OCI-LY3 (cell line): ENCODE measurements at regions not wholly inside any gene's neighbourhood (a gene's known extent, or its start where the extent isn't known, plus 50 kb on each side); places are given as distances from the start of the nearest gene placed in this dataset.

Source experiments
- H2AFZ ChIP-seq: fragments of 200-600, 300-600 bp; shearing (Covaris generic); 2 replicates; pipeline ENCODE4 v1.6.0; 2014; ENCODE audit warnings: antibody characterized with exemption, low read depth, low read length
- H3K27ac ChIP-seq: fragments of 200-600, 300-600 bp; sonication (generic); 2 replicates; pipeline ENCODE4 v1.5.1; 2014; ENCODE audit warnings: mild to moderate bottlenecking, low read length, moderate library complexity, mixed read lengths
- H3K27me3 ChIP-seq: fragments of 200-600, 300-600 bp; sonication (generic); 2 replicates; pipeline ENCODE4 v1.6.1; 2014; ENCODE audit warnings: low read depth, low read length, mixed read lengths
- H3K36me3 ChIP-seq: fragments of 200-600, 300-600 bp; sonication (generic); replicated peaks from 2 replicates; pipeline ENCODE3; 2014; ENCODE audit warnings: low read depth, low read length, mixed read lengths
- H3K4me1 ChIP-seq: fragments of 300-600, 200-600 bp; sonication (generic); 2 replicates; pipeline ENCODE4 v1.6.1; 2014; ENCODE audit warnings: low read length, mixed read lengths
- H3K4me2 ChIP-seq: fragments of 200-600, 300-600 bp; sonication (generic); 2 replicates; pipeline ENCODE4 v1.6.1; 2014; ENCODE audit warnings: low read length, mixed read lengths
- H3K4me3 ChIP-seq: fragments of 300-600, 200-600 bp; sonication (generic); 2 replicates; pipeline ENCODE4 v1.5.1; 2014; ENCODE audit warnings: antibody characterized with exemption, mild to moderate bottlenecking, low read length, moderate library complexity
- H3K79me2 ChIP-seq: fragments of 300-600, 200-600 bp; shearing (Covaris generic); 2 replicates; pipeline ENCODE4 v1.6.1; 2014; ENCODE audit warnings: mild to moderate bottlenecking, low read length, mixed read lengths
- H3K9ac ChIP-seq: fragments of 300-600, 200-600 bp; shearing (Covaris generic); 2 replicates; pipeline ENCODE4 v1.6.0; 2014; ENCODE audit warnings: mild to moderate bottlenecking, low read length, moderate library complexity
- H3K9me3 ChIP-seq: fragments of 200-600, 300-600 bp; shearing (Covaris generic); 2 replicates; pipeline ENCODE4 v1.6.1; 2014; ENCODE audit warnings: low read length, mixed read lengths; ENCODE audit not compliant: insufficient read depth
- H4K20me1 ChIP-seq: fragments of 200-600, 300-600 bp; sonication (generic); 2 replicates; pipeline ENCODE4 v1.6.1; 2016; ENCODE audit warnings: low read length, mixed read lengths; ENCODE audit not compliant: insufficient read depth
- EZH2phosphoT487 ChIP-seq: fragments of 200-600 bp; shearing (Covaris generic); IDR thresholded peaks from 2 replicates; pipeline ENCODE4 v1.6.1; 2018; ENCODE audit warnings: antibody characterized with exemption, mixed run types, low read depth
- TF ChIP-seq, protein P1 (sequence below): fragments of 200-600, 300-600 bp; sonication (generic); IDR thresholded peaks from 2 replicates; pipeline ENCODE4 v1.5.1; 2014; ENCODE audit warnings: antibody characterized with exemption, low read length, low read depth

DNA sequence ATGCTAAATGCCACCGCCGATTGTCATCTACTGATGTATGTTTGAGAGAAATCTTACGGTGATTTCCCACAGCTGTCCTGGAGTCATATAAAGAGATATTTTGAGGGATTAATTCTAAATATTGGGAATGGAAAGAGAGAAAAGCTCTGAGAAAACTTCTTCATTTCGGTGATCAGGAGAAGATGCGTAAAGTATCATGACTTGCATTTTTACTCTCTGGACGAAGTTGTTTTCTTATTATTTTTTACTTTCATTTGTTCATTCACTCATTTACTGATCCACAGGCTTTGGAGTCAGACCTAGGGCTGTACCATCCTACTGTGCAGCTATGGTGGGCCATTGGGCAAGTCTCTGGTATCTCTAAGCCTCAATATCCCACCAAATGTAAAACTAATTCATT is 58.4 kb upstream of the RUNX1 start:
- no peak for TF ChIP-seq EZH2phosphoT487
- TF ChIP-seq, protein P1, sequence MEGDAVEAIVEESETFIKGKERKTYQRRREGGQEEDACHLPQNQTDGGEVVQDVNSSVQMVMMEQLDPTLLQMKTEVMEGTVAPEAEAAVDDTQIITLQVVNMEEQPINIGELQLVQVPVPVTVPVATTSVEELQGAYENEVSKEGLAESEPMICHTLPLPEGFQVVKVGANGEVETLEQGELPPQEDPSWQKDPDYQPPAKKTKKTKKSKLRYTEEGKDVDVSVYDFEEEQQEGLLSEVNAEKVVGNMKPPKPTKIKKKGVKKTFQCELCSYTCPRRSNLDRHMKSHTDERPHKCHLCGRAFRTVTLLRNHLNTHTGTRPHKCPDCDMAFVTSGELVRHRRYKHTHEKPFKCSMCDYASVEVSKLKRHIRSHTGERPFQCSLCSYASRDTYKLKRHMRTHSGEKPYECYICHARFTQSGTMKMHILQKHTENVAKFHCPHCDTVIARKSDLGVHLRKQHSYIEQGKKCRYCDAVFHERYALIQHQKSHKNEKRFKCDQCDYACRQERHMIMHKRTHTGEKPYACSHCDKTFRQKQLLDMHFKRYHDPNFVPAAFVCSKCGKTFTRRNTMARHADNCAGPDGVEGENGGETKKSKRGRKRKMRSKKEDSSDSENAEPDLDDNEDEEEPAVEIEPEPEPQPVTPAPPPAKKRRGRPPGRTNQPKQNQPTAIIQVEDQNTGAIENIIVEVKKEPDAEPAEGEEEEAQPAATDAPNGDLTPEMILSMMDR, result no peak
- H3K4me1 ChIP-seq, result peaks cover 10% of the 10 kb centered on the region
- no peak overlapping the region for H3K27ac ChIP-seq
- H3K4me3 ChIP-seq, result no peak overlapping the region
- H3K9me3 ChIP-seq, result no peaks in the 10 kb centered on the region
- no peak overlapping the region for H2AFZ ChIP-seq
- H3K79me2 ChIP-seq, result no peaks in the 10 kb centered on the region
- no peak overlapping the region for H3K4me2 ChIP-seq
- H3K36me3 ChIP-seq, result no peaks in the 10 kb centered on the region
- no peaks in the 10 kb centered on the region for H3K27me3 ChIP-seq
- no peaks in the 10 kb centered on the region for H4K20me1 ChIP-seq
- no peak overlapping the region for H3K9ac ChIP-seq

DNA sequence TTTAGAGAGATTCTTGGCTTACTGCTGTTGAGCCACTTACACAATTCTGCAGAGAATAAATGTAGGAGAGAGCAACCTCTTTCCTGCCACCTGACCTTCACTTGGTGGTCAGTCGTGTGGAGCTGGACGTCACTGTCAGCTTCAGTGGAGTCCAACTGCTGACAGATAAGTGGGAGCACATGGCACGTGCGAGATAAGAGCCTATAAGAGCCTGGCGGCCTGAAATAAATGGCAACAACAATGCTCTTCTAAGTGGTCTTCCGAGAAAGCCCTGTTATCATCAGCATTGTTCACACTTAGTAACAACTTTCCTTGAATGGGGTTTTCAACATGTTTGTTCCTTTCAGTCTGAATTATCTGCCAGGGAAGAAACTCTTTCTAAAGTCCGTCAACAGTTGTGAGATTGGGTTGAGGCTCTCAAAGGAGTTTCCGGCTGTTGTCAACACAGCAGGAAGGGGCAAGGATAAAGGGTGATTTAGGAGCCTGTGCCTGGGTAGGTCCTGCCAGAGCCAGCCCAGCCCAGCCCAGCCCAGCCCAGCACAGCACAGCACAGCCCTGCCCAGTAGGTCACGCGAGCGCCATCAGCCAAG is 57.2 kb upstream of the RUNX1 start:
- Histone ChIP-seq H4K20me1 (no peaks in the 10 kb centered on the region), H3K27me3 (no peaks in the 10 kb centered on the region), H3K4me2 (no peak overlapping the region), H3K9me3 (no peaks in the 10 kb centered on the region), H3K79me2 (no peaks in the 10 kb centered on the region), H3K4me3 (no peak overlapping the region), H3K9ac (no peak overlapping the region), H2AFZ (no peak overlapping the region), H3K27ac (no peak overlapping the region), H3K4me1 (peaks cover 18% of the 10 kb centered on the region), H3K36me3 (no peaks in the 10 kb centered on the region)
- TF ChIP-seq, protein P1, result no peak
- no peak for TF ChIP-seq EZH2phosphoT487

DNA sequence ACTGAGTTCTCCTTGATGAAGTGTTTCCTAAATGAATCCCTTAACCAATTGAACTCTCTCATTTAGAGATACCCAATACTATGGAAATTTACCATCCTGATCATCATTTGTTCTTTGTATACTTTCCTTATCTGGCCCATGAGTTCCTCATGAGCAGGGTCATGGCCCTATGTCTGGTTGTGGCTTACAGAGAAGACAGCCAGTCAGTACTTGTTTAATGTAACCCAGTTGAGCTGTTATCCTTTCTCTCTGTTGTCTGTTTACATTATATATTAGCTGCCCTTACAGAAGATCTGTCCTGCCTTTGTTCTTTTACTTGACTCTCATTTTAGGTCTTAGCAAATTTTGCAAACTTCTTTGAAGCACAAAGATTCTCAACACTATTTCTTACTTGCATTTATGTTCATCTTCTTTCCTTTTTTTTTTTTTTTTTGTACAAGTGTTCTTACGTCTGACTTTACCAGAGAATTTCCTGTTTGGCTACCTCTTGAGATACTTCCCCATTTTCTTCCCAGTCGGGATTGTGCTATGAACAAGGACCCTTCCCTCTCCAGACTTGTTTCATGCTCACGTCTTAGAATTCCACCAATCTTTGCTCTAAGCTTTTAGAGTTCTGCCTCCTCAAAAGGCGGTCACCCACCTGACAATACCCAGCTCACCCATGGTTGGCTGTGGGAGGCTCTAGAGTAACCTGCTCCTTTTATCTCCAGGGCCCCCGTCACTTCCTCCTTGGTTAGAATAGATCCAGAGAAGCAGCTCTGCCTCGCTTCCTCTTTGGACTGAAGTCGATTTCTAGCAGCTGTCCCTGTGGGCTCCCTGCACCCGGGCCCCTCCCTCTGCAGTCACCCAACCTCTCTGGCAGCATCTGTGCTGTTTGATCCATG is 53.6 kb upstream of the RUNX1 start:
- Histone ChIP-seq H3K79me2 (no peaks in the 10 kb centered on the region), H3K4me2 (peak overlapping the region; percentile 64), H4K20me1 (no peaks in the 10 kb centered on the region), H3K4me3 (peak overlapping the region; percentile 40; the same call in 1 of the 2 replicates), H3K4me1 (peaks cover 20% of the 10 kb centered on the region), H3K27me3 (no peaks in the 10 kb centered on the region), H3K27ac (no peak overlapping the region), H3K9ac (peak overlapping the region; percentile 20; the same call in 1 of the 2 replicates), H3K9me3 (no peaks in the 10 kb centered on the region), H2AFZ (peak overlapping the region; percentile 51), H3K36me3 (no peaks in the 10 kb centered on the region)
- TF ChIP-seq, protein P1, result no peak
- no peak for TF ChIP-seq EZH2phosphoT487

DNA sequence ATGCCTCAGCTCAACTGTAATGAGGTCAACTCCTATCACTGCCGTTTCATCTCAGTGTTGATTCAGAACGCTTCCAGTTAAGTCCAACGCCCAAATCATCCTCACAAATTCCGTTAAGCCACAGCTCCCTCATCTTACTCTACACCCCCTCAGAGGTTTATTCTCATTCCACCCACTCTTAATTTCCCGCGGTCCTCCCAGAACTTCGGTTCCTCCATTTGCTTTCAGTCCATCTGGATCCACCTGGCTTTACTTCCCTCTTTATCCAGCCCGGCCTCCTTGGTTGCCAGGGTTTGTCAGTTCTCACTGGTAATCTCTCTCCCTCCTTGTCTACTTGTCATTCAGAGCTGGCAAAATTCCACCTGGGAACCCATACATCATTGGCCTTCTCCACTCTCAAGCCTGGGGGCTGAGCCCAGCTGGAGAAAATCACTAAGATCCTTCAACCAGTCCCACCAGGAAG is 51.3 kb upstream of the RUNX1 start:
- no peak overlapping the region for H3K4me2 ChIP-seq
- no peak overlapping the region for H3K4me3 ChIP-seq
- H3K36me3 ChIP-seq, result no peaks in the 10 kb centered on the region
- no peak overlapping the region for H2AFZ ChIP-seq
- H3K9me3 ChIP-seq, result no peaks in the 10 kb centered on the region
- H4K20me1 ChIP-seq, result no peaks in the 10 kb centered on the region
- peaks cover 35% of the 10 kb centered on the region for H3K4me1 ChIP-seq
- H3K27me3 ChIP-seq, result no peaks in the 10 kb centered on the region
- no peak overlapping the region for H3K9ac ChIP-seq
- no peak overlapping the region for H3K27ac ChIP-seq
- TF ChIP-seq, protein P1, result no peak
- no peak for TF ChIP-seq EZH2phosphoT487
- no peaks in the 10 kb centered on the region for H3K79me2 ChIP-seq
